OCI-LY3 (cell line): ENCODE measurements at regions not wholly inside any gene's neighbourhood (a gene's known extent, or its start where the extent isn't known, plus 50 kb on each side); places are given as distances from the start of the nearest gene placed in this dataset.

Source experiments
- H2AFZ ChIP-seq: fragments of 200-600, 300-600 bp; shearing (Covaris generic); 2 replicates; pipeline ENCODE4 v1.6.0; 2014; ENCODE audit warnings: antibody characterized with exemption, low read depth, low read length
- H3K27ac ChIP-seq: fragments of 200-600, 300-600 bp; sonication (generic); 2 replicates; pipeline ENCODE4 v1.5.1; 2014; ENCODE audit warnings: mild to moderate bottlenecking, low read length, moderate library complexity, mixed read lengths
- H3K27me3 ChIP-seq: fragments of 200-600, 300-600 bp; sonication (generic); 2 replicates; pipeline ENCODE4 v1.6.1; 2014; ENCODE audit warnings: low read depth, low read length, mixed read lengths
- H3K36me3 ChIP-seq: fragments of 200-600, 300-600 bp; sonication (generic); replicated peaks from 2 replicates; pipeline ENCODE3; 2014; ENCODE audit warnings: low read depth, low read length, mixed read lengths
- H3K4me1 ChIP-seq: fragments of 300-600, 200-600 bp; sonication (generic); 2 replicates; pipeline ENCODE4 v1.6.1; 2014; ENCODE audit warnings: low read length, mixed read lengths
- H3K4me2 ChIP-seq: fragments of 200-600, 300-600 bp; sonication (generic); 2 replicates; pipeline ENCODE4 v1.6.1; 2014; ENCODE audit warnings: low read length, mixed read lengths
- H3K4me3 ChIP-seq: fragments of 300-600, 200-600 bp; sonication (generic); 2 replicates; pipeline ENCODE4 v1.5.1; 2014; ENCODE audit warnings: antibody characterized with exemption, mild to moderate bottlenecking, low read length, moderate library complexity
- H3K79me2 ChIP-seq: fragments of 300-600, 200-600 bp; shearing (Covaris generic); 2 replicates; pipeline ENCODE4 v1.6.1; 2014; ENCODE audit warnings: mild to moderate bottlenecking, low read length, mixed read lengths
- H3K9ac ChIP-seq: fragments of 300-600, 200-600 bp; shearing (Covaris generic); 2 replicates; pipeline ENCODE4 v1.6.0; 2014; ENCODE audit warnings: mild to moderate bottlenecking, low read length, moderate library complexity
- H3K9me3 ChIP-seq: fragments of 200-600, 300-600 bp; shearing (Covaris generic); 2 replicates; pipeline ENCODE4 v1.6.1; 2014; ENCODE audit warnings: low read length, mixed read lengths; ENCODE audit not compliant: insufficient read depth
- H4K20me1 ChIP-seq: fragments of 200-600, 300-600 bp; sonication (generic); 2 replicates; pipeline ENCODE4 v1.6.1; 2016; ENCODE audit warnings: low read length, mixed read lengths; ENCODE audit not compliant: insufficient read depth
- EZH2phosphoT487 ChIP-seq: fragments of 200-600 bp; shearing (Covaris generic); IDR thresholded peaks from 2 replicates; pipeline ENCODE4 v1.6.1; 2018; ENCODE audit warnings: antibody characterized with exemption, mixed run types, low read depth
- TF ChIP-seq, protein P1 (sequence below): fragments of 200-600, 300-600 bp; sonication (generic); IDR thresholded peaks from 2 replicates; pipeline ENCODE4 v1.5.1; 2014; ENCODE audit warnings: antibody characterized with exemption, low read length, low read depth

DNA sequence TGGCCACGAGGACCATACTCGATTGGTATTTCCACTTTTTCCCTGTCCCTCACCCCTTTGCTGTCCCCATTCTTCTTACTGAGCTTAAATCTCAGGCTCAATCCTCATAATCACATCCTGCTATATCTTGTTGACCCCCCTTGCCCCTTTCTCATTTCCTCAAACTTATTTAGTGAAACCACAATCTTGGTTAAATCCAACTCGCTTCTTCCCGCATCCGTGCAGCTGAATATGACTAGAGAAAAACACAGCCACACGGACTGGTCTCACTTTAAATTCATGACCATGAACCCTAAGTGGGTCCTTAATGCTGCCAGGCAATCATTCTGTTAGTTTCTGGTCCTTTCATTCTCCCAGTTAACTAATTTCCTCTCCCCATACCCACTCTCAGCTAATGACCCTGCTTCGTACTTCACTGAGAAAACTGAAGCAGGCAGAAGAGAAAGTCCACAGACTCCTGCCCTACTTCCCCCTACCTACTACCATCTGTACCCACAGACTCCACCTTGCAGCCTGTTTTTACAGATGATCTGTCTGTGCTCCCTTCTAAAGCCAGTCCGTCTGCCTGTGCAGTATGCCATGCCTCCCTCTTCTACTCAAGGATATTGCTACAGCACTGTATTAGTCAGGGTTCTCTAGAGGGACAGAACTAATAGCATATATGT lies 96.8 kb upstream of the LMO4 start:
- no peaks in the 10 kb centered on the region for H4K20me1 ChIP-seq
- no peaks in the 10 kb centered on the region for H3K9me3 ChIP-seq
- H2AFZ ChIP-seq, result no peak overlapping the region
- H3K27me3 ChIP-seq, result no peaks in the 10 kb centered on the region
- H3K4me2 ChIP-seq, result peak overlapping the region; percentile 56
- H3K79me2 ChIP-seq, result no peaks in the 10 kb centered on the region
- TF ChIP-seq EZH2phosphoT487, result no peak
- TF ChIP-seq, protein P1, sequence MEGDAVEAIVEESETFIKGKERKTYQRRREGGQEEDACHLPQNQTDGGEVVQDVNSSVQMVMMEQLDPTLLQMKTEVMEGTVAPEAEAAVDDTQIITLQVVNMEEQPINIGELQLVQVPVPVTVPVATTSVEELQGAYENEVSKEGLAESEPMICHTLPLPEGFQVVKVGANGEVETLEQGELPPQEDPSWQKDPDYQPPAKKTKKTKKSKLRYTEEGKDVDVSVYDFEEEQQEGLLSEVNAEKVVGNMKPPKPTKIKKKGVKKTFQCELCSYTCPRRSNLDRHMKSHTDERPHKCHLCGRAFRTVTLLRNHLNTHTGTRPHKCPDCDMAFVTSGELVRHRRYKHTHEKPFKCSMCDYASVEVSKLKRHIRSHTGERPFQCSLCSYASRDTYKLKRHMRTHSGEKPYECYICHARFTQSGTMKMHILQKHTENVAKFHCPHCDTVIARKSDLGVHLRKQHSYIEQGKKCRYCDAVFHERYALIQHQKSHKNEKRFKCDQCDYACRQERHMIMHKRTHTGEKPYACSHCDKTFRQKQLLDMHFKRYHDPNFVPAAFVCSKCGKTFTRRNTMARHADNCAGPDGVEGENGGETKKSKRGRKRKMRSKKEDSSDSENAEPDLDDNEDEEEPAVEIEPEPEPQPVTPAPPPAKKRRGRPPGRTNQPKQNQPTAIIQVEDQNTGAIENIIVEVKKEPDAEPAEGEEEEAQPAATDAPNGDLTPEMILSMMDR, result no peak
- peaks cover 59% of the 10 kb centered on the region for H3K4me1 ChIP-seq
- no peaks in the 10 kb centered on the region for H3K36me3 ChIP-seq
- H3K4me3 ChIP-seq, result peak overlapping the region; percentile 39
- peak overlapping the region; percentile 10 for H3K27ac ChIP-seq
- 0 out of 2 replicates have a peak overlapping the region, but pooled peaks have one; percentile 1 for H3K9ac ChIP-seq

DNA sequence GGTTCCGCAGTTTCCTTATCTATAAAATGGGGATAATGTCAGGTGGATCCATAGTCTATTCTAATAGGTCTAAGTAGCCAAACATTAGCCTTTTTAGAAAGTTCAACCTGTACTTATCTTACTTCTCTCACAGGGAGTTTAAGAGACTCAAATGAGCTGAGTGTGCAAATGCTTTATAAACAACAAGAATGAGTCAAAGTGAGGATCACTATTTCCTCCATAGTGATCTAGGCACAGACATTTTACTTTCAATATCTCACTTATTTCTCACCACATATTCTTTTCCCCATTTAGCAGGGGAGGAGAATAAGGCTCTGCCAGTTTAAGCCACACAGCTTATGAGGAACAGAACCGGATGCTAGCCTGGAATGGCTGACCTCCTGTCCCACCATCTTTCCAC lies 92.1 kb upstream of the LMO4 start:
- Histone ChIP-seq H3K9me3 (no peaks in the 10 kb centered on the region), H3K4me3 (peak overlapping the region; percentile 35; the same call in 1 of the 2 replicates), H3K36me3 (no peaks in the 10 kb centered on the region), H3K4me2 (peak overlapping the region; percentile 69), H4K20me1 (no peaks in the 10 kb centered on the region), H2AFZ (no peak overlapping the region), H3K9ac (no peak overlapping the region), H3K27ac (no peak overlapping the region), H3K4me1 (peaks cover 32% of the 10 kb centered on the region), H3K79me2 (no peaks in the 10 kb centered on the region), H3K27me3 (no peaks in the 10 kb centered on the region)
- TF ChIP-seq EZH2phosphoT487, result no peak
- TF ChIP-seq, protein P1, result no peak

DNA sequence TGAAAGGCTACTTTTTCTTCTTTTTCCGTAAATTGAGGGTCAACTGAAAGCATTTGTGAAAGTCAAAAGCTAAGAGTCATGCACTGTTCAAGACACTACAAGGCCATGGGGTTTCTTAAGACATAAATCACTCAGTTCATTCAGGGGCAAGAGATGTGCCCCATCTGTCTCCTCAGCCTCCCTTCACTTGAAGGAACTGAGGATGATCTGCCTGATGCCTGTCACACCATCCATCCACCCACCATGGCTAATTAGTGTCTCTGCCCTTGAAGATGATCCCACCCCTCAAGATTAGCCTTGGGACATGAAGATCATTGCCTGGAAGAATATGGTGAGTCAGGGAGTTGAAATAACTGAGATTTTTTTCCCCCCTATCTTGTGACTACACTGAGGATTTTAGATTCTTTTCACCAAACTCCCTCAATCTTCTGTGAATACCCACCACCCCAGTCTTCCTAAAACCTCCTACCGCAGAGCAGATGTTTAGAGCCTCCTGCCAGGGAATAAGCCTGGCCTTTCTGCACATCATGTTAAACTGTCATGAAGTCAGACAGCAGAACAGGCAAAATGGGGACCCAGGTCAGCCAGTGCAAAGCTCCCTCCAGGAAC lies 88.6 kb upstream of the LMO4 start:
- TF ChIP-seq, protein P1, result no peak
- TF ChIP-seq EZH2phosphoT487, result no peak
- Histone ChIP-seq H2AFZ (no peak overlapping the region), H3K4me2 (no peak overlapping the region), H3K4me1 (peaks cover 12% of the 10 kb centered on the region), H3K9me3 (no peaks in the 10 kb centered on the region), H3K36me3 (no peaks in the 10 kb centered on the region), H3K27ac (no peak overlapping the region), H3K79me2 (no peaks in the 10 kb centered on the region), H4K20me1 (no peaks in the 10 kb centered on the region), H3K9ac (no peak overlapping the region), H3K4me3 (no peak overlapping the region), H3K27me3 (no peaks in the 10 kb centered on the region)

DNA sequence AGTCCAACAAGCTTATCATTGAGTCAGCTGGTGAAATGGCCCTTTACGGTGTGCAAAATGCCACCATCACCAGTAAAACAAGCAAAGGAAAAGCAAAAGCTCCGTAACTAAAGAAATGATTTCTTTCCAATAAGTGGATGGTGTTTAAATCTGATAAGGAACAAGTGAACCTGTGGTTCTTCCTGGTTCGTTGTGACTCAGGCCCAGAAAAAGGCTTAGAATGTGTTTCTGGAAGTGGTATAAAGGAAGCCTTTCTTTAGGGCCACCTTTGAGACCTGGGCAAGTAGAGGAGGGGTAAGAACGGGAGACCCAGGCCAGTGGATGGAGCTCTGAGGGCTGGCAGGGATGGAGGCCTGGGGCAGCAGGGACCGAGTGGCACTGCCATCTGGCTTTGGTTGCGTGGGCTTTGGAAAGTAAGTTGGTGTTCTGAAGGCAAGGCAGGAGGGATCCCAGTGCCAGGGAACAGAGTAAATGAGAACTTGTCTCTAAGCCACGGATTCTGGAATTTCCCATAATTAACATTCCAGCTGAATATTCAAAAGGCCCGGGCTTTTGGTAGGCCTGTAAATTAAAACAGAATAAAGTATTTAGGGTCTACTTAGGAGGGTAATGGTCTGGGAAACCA lies 87.9 kb upstream of the LMO4 start:
- TF ChIP-seq, protein P1, result no peak
- no peak for TF ChIP-seq EZH2phosphoT487
- no peak overlapping the region for H3K4me3 ChIP-seq
- H3K9me3 ChIP-seq, result no peaks in the 10 kb centered on the region
- H4K20me1 ChIP-seq, result no peaks in the 10 kb centered on the region
- H3K36me3 ChIP-seq, result no peaks in the 10 kb centered on the region
- H3K27me3 ChIP-seq, result no peaks in the 10 kb centered on the region
- H3K4me2 ChIP-seq, result no peak overlapping the region
- no peaks in the 10 kb centered on the region for H3K79me2 ChIP-seq
- peaks cover 12% of the 10 kb centered on the region for H3K4me1 ChIP-seq
- H3K27ac ChIP-seq, result no peak overlapping the region
- no peak overlapping the region for H2AFZ ChIP-seq
- H3K9ac ChIP-seq, result no peak overlapping the region
